ENCODE measurements at regions not wholly inside any gene's neighbourhood (a gene's known extent, or its start where the extent isn't known, plus 50 kb on each side); places are given as distances from the start of the nearest gene placed in this dataset.

GRCh38 chr5:89374144-89374784 is 491.3 kb upstream of the MEF2C start:
- TF ChIP-seq CEBPB (IDR thresholded peaks at IDR 0.05; ENCODE audit: low read depth, low read length) (no peak), CTCF (conservative IDR thresholded peaks at IDR 0.05; ENCODE audit: low read depth, low read length) (no peak), RFX5 (IDR thresholded peaks at IDR 0.05; ENCODE audit: low read depth, low read length) (no peak), POLR2A (IDR thresholded peaks at IDR 0.05; ENCODE audit: low read depth, low read length) (no peak), MXI1 (IDR thresholded peaks at IDR 0.05; ENCODE audit: borderline replicate concordance, low read depth, low read length) (no peak), MAZ (IDR thresholded peaks at IDR 0.05; ENCODE audit: borderline replicate concordance, low read depth, low read length) (no peak), RAD21 (IDR thresholded peaks at IDR 0.05; ENCODE audit: low read length) (no peak), SMC3 (IDR thresholded peaks at IDR 0.05; ENCODE audit: low read depth, low read length) (no peak), MAFK (IDR thresholded peaks at IDR 0.05; ENCODE audit: low read depth, low read length) (no peak), RCOR1 (IDR thresholded peaks at IDR 0.05; ENCODE audit: insufficient replicate concordance, low read length) (no peak), ELK1 (IDR thresholded peaks at IDR 0.05; ENCODE audit: borderline replicate concordance, low read depth, low read length) (no peak)
- Histone ChIP-seq H2BK5ac (ENCODE audit: low read depth, low read length, poor library complexity, severe bottlenecking) (no peak overlapping the region), H3K79me1 (ENCODE audit: low read depth in 1 of 2, low read length in 2 of 2) (no peaks in the 10 kb centered on the region), H4K20me1 (ENCODE audit: insufficient read depth, low read length) (no peaks in the 10 kb centered on the region), H3K4me1 (ENCODE audit: control insufficient read depth, insufficient read depth, low read length) (no peaks in the 10 kb centered on the region), H2BK120ac (ENCODE audit: low read depth, low read length) (no peak overlapping the region), H2AK5ac (ENCODE audit: low read depth, low read length) (no peak overlapping the region), H2AFZ (replicated peaks; ENCODE audit: low read length, poor library complexity) (no peak overlapping the region), H3K4ac (ENCODE audit: low read depth, low read length) (no peak overlapping the region), H4K8ac (ENCODE audit: low read depth in 2 of 2, low read length in 2 of 2) (no peak overlapping the region), H3K14ac (replicated peaks; ENCODE audit: low read depth, low read length) (no peak overlapping the region), H2BK15ac (ENCODE audit: low read depth, low read length) (no peak overlapping the region), H3K9ac (ENCODE audit: low read depth, low read length) (no peak overlapping the region), H2AK9ac (replicated peaks; ENCODE audit: low read depth, low read length, poor library complexity) (no peak overlapping the region), H3K18ac (ENCODE audit: low read depth, low read length) (no peak overlapping the region), H3K23ac (ENCODE audit: low read depth, low read length) (no peak overlapping the region), H3K27me3 (ENCODE audit: control insufficient read depth, insufficient read depth, low read length) (peaks cover 2% of the 10 kb centered on the region; the same call in 1 of the 2 replicates), H3K36me3 (ENCODE audit: control insufficient read depth, insufficient read depth, low read length) (no peaks in the 10 kb centered on the region), H2BK20ac (ENCODE audit: low read depth, low read length) (no peak overlapping the region), H4K91ac (ENCODE audit: insufficient read depth, low read depth, low read length) (no peak overlapping the region), H3K4me3 (ENCODE audit: insufficient read depth, low read depth, low read length) (no peak overlapping the region), H4K5ac (ENCODE audit: low read depth, low read length) (no peak overlapping the region), H3K27ac (ENCODE audit: insufficient read depth, low read length) (no peak overlapping the region), H3K4me2 (ENCODE audit: low read depth, low read length) (no peak overlapping the region), H3K56ac (ENCODE audit: extremely low read depth, insufficient read depth, low read length) (no peak overlapping the region; the same call in 1 of the 2 replicates), H3K9me1 (ENCODE audit: insufficient read depth, low read length) (no peaks in the 10 kb centered on the region; the same call in 1 of the 2 replicates), H3K9me3 (ENCODE audit: control insufficient read depth, insufficient read depth, low read length) (no peaks in the 10 kb centered on the region)
- no TSS peak for BruUV-seq (replicated peaks)
- dilution Hi-C loops (cut with HindIII; ENCODE audit: low sequenced_read_pairs, unreplicated experiment), result no loop called here
- WGBS, 2 experiments (ENCODE audit: extremely low coverage in 2 of 2, insufficient read length in 1 of 2), result no CpG with 5 or more reads among the region's 1 CpG
- in situ Hi-C loops (cut with MboI; ENCODE audit: low sequenced_read_pairs), result no loop called here
- POLR2A ChIA-PET (ENCODE audit: unreplicated experiment), result no interaction called here
- intact Hi-C loops (cut with micrococcal nuclease), result no loop called here
- ATAC-seq (ENCODE audit: low read depth), result no peak
- DNase-seq, result no peak
- CTCF ChIA-PET, result no interaction called here
